OCI-LY7 (cell line): ENCODE measurements at regions not wholly inside any gene's neighbourhood (a gene's known extent, or its start where the extent isn't known, plus 50 kb on each side); places are given as distances from the start of the nearest gene placed in this dataset.
"Not testable (repeated sequence)": the region's sequence is repeated elsewhere in the genome, so short reads cannot be mapped to it uniquely, and the experiment has no call there.

ENCODE experiments used
- BruUV-seq: library from RNA; stranded (reverse); fragments of 400-500 nt; replicated peaks from 2 replicates; lab custom pipeline; 2021; lab: Mats Ljungman, UMichigan
- CTCF ChIA-PET: fragments of 300-600 bp; sonication (Branson Sonifier 250); formaldehyde crosslinking; loops from one replicate; lab custom pipeline; 2022; ENCODE audit warnings: antibody characterized with exemption; ENCODE audit not compliant: unreplicated experiment; lab: Charles Lee
- POLR2A ChIA-PET: fragments of 300-600 bp; sonication (Branson Sonifier 250); formaldehyde crosslinking; loops from one replicate; lab custom pipeline; 2022; ENCODE audit warnings: antibody characterized with exemption; lab: Charles Lee
- DNase-seq: peaks from one replicate; pipeline ENCODE4 v3.0.0-alpha.2; 2015; ENCODE audit warnings: low spot score
- H2AFZ ChIP-seq: fragments of 200-600 bp; sonication (generic), shearing (Covaris generic); 2 replicates; pipeline ENCODE4 v1.6.1; 2014; ENCODE audit warnings: mild to moderate bottlenecking, antibody characterized with exemption, low read length, moderate library complexity
- H3K27ac ChIP-seq: fragments of 200-600 bp; sonication (generic); 2 replicates; pipeline ENCODE4 v1.5.1; 2014; ENCODE audit warnings: mixed run types, low read depth, mild to moderate bottlenecking, moderate library complexity, low read length, inconsistent platforms; ENCODE audit not compliant: poor library complexity, severe bottlenecking
- H3K36me3 ChIP-seq: fragments of 200-600 bp; sonication (generic); 2 replicates; pipeline ENCODE4 v1.6.1; 2014; ENCODE audit warnings: mild to moderate bottlenecking, antibody characterized with exemption, low read length, moderate library complexity, mixed read lengths; ENCODE audit not compliant: insufficient read depth
- H3K4me1 ChIP-seq: fragments of 200-600 bp; sonication (generic); 2 replicates; pipeline ENCODE4 v1.5.1; 2014; ENCODE audit warnings: mild to moderate bottlenecking, low read length; ENCODE audit not compliant: insufficient read depth, poor library complexity, severe bottlenecking
- H3K4me2 ChIP-seq: fragments of 200-600 bp; sonication (generic); 2 replicates; pipeline ENCODE4 v1.6.1; 2014; ENCODE audit warnings: mild to moderate bottlenecking, low read length
- H3K4me3 ChIP-seq: fragments of 200-600 bp; sonication (generic); 2 replicates; pipeline ENCODE4 v1.5.1; 2014; ENCODE audit warnings: mild to moderate bottlenecking, low read depth, low read length; ENCODE audit not compliant: poor library complexity, severe bottlenecking
- H3K79me2 ChIP-seq: fragments of 200-600 bp; sonication (generic); 2 replicates; pipeline ENCODE4 v1.6.1; 2016; ENCODE audit warnings: low read depth, mild to moderate bottlenecking, low read length, moderate library complexity, mixed read lengths; ENCODE audit not compliant: insufficient read depth
- H3K9me2 ChIP-seq: fragments of 200-600 bp; sonication (generic); 2 replicates; pipeline ENCODE4 v1.6.1; 2016; ENCODE audit warnings: mild to moderate bottlenecking, low read length, mixed read lengths; ENCODE audit not compliant: insufficient read depth
- H3K9me3 ChIP-seq: fragments of 200-600 bp; sonication (generic); 2 replicates; pipeline ENCODE4 v1.6.1; 2014; ENCODE audit warnings: mild to moderate bottlenecking, mixed run types, low read length, mixed read lengths
- H4K20me1 ChIP-seq: fragments of 200-600 bp; sonication (generic); 2 replicates; pipeline ENCODE4 v1.6.1; 2014; ENCODE audit warnings: mild to moderate bottlenecking, antibody characterized with exemption, low read length, moderate library complexity, mixed read lengths; ENCODE audit not compliant: insufficient read depth
- EZH2phosphoT487 ChIP-seq: fragments of 200-600 bp; sonication (generic); IDR thresholded peaks from 2 replicates; pipeline ENCODE4 v1.6.1; 2018; ENCODE audit warnings: low read depth, borderline replicate concordance, mild to moderate bottlenecking, mixed run types, antibody characterized with exemption, low read length, moderate library complexity, mixed read lengths
- intact Hi-C: fragments of 100-400 bp; cut with micrococcal nuclease; formaldehyde crosslinking; loops from one replicate; pipeline ENCODE4 v1.10.0; 2022; ENCODE audit not compliant: unreplicated experiment
- TF ChIP-seq, protein P1 (sequence below): fragments of 200-600 bp; sonication (generic); conservative IDR thresholded peaks from 2 replicates; pipeline ENCODE4 v1.5.1; 2014; ENCODE audit warnings: mild to moderate bottlenecking, antibody characterized with exemption, low read length, moderate library complexity, mixed read lengths

DNA sequence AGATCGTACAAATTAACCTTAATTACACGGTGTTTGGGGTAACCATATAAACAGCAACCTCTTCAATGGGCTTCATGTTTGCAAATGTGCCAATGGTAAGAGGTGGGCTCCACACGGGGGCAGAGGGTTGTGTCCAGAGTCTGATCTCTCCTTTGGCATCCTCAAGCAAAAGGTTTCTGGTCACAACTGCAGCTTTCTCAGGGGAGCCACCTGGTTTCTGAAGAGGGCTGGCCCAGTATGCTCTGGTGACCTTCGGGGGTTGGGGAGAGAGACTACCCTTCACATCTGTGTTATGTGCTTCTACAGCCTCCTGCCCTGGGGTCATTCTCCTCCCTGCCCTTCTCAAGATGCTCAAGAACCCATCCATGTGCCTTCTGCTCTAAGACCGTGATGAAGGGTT, 259.6 kb downstream of the CRLF2 start:
- TF ChIP-seq EZH2phosphoT487: no peak
- TF ChIP-seq, protein P1, sequence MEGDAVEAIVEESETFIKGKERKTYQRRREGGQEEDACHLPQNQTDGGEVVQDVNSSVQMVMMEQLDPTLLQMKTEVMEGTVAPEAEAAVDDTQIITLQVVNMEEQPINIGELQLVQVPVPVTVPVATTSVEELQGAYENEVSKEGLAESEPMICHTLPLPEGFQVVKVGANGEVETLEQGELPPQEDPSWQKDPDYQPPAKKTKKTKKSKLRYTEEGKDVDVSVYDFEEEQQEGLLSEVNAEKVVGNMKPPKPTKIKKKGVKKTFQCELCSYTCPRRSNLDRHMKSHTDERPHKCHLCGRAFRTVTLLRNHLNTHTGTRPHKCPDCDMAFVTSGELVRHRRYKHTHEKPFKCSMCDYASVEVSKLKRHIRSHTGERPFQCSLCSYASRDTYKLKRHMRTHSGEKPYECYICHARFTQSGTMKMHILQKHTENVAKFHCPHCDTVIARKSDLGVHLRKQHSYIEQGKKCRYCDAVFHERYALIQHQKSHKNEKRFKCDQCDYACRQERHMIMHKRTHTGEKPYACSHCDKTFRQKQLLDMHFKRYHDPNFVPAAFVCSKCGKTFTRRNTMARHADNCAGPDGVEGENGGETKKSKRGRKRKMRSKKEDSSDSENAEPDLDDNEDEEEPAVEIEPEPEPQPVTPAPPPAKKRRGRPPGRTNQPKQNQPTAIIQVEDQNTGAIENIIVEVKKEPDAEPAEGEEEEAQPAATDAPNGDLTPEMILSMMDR: no peak
- Histone ChIP-seq H3K4me2 (no peak overlapping the region), H3K27ac (no peak overlapping the region), H4K20me1 (no peaks in the 10 kb centered on the region), H3K9me3 (no peaks in the 10 kb centered on the region), H3K4me3 (no peak overlapping the region), H2AFZ (no peak overlapping the region), H3K4me1 (no peaks in the 10 kb centered on the region), H3K9me2 (no peaks in the 10 kb centered on the region), H3K79me2 (no peaks in the 10 kb centered on the region), H3K36me3 (no peaks in the 10 kb centered on the region)
- ChIA-PET POLR2A (no interaction called here), CTCF (no interaction called here)
- no peak for DNase-seq
- intact Hi-C loops: no loop called here
- no TSS peak for BruUV-seq

DNA sequence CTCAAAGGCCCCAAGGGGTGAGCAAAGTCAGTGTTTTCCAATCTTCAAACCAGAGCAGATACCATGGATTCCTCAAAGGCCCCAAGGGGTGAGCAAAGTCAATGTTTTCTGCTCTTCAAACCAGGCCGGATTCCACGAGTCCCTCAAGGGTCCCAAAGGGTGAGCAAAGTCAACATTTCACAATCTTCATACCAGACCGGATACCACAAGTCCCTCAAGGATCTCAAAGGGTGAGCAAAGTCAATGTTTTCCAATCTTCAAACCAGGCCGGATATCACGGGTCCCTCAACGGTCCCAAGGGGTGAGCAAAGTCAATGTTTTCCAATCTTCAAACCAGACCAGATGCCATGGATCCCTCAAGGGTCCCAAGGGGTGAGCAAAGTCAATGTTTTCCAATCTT, 265.2 kb downstream of the CRLF2 start:
- H3K9me3 ChIP-seq, H2AFZ ChIP-seq, H3K79me2 ChIP-seq, DNase-seq, H3K4me2 ChIP-seq, CTCF ChIA-PET, H3K4me3 ChIP-seq, H3K36me3 ChIP-seq, H3K4me1 ChIP-seq, BruUV-seq, H4K20me1 ChIP-seq, H3K9me2 ChIP-seq, intact Hi-C loops, H3K27ac ChIP-seq, POLR2A ChIA-PET: not testable (repeated sequence)

DNA sequence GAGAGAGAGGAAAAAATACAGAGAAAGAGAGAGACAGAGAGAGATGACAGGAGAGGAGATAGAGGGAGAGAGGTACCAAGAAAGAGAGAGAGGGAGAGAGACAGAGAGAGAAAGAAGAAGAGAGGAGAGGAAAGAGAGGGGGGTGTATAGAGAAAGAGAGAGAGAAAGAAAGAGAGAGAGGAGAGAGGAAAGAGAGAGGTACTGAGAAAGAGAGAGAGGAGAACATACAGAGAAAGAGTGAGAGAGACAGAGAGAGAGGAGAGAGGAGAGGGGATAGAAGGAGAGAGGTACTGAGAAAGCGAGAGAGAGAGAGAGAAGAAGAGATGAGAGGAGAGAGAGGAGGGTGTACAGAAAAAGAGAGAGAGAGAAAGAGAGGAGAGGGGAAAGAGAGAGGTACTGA, 269.4 kb downstream of the CRLF2 start:
- DNase-seq: no peak

More for the DNA sequence above, 269.4 kb downstream of the CRLF2 start:
- no TSS peak for BruUV-seq
- no peak for TF ChIP-seq EZH2phosphoT487
- TF ChIP-seq, protein P1: no peak
- no peaks in the 10 kb centered on the region for H3K4me1 ChIP-seq
- no peak overlapping the region for H3K4me3 ChIP-seq
- no peaks in the 10 kb centered on the region for H3K36me3 ChIP-seq
- H3K4me2 ChIP-seq: no peak overlapping the region
- ChIA-PET CTCF (no interaction called here), POLR2A (no interaction called here)
- H3K27ac ChIP-seq: no peak overlapping the region
- H3K79me2 ChIP-seq: no peaks in the 10 kb centered on the region
- intact Hi-C loops: no loop called here
- no peak overlapping the region for H2AFZ ChIP-seq
- H4K20me1 ChIP-seq: no peaks in the 10 kb centered on the region
- no peaks in the 10 kb centered on the region for H3K9me2 ChIP-seq
- no peaks in the 10 kb centered on the region for H3K9me3 ChIP-seq
